GM18511 (cell line): ENCODE measurements at regions not wholly inside any gene's neighbourhood (a gene's known extent, or its start where the extent isn't known, plus 50 kb on each side); places are given as distances from the start of the nearest gene placed in this dataset.

Source experiments
- ATAC-seq: cut with Tn5 transposase; IDR thresholded peaks from one replicate; pipeline ENCODE4 v1.9.1; 2021; ENCODE audit warnings: mild to moderate bottlenecking, moderate library complexity; ENCODE audit not compliant: unreplicated experiment

- no peak for ATAC-seq
Measured at GRCh38 chr2:516944-517343, 160.3 kb downstream of the TMEM18 start.

- ATAC-seq: no peak
Measured at GRCh38 chr2:516131-516530, 161.1 kb downstream of the TMEM18 start.

- no peak for ATAC-seq
Measured at GRCh38 chr2:515441-516127, 161.6 kb downstream of the TMEM18 start.

- ATAC-seq: no peak
Measured at GRCh38 chr2:513981-514706, 163.1 kb downstream of the TMEM18 start.

- ATAC-seq: no peak
Measured at GRCh38 chr2:510839-511238, 166.4 kb downstream of the TMEM18 start.

- no peak for ATAC-seq
Measured at GRCh38 chr2:509888-510287, 167.3 kb downstream of the TMEM18 start.

GRCh38 chr2:508121-508520 lies 169.1 kb downstream of the TMEM18 start:
- ATAC-seq: no peak

- ATAC-seq: no peak
Measured at GRCh38 chr2:506866-507265, 170.3 kb downstream of the TMEM18 start.

- ATAC-seq: no peak
Measured at GRCh38 chr2:506451-506850, 170.8 kb downstream of the TMEM18 start.

- no peak for ATAC-seq
Measured at GRCh38 chr2:505941-506340, 171.3 kb downstream of the TMEM18 start.

- no peak for ATAC-seq
Measured at GRCh38 chr2:503288-503999, 173.8 kb downstream of the TMEM18 start.

- ATAC-seq: no peak
Measured at GRCh38 chr2:502831-503230, 174.4 kb downstream of the TMEM18 start.

- ATAC-seq: no peak
Measured at GRCh38 chr2:501667-502066, 175.5 kb downstream of the TMEM18 start.

- ATAC-seq: no peak
Measured at GRCh38 chr2:501130-501529, 176.1 kb downstream of the TMEM18 start.

- ATAC-seq: no peak
Measured at GRCh38 chr2:499726-500125, 177.5 kb downstream of the TMEM18 start.

- no peak for ATAC-seq
Measured at GRCh38 chr2:498493-499178, 178.6 kb downstream of the TMEM18 start.

- no peak for ATAC-seq
Measured at GRCh38 chr2:497770-498492, 179.3 kb downstream of the TMEM18 start.

GRCh38 chr2:496729-497128 lies 180.5 kb downstream of the TMEM18 start:
- no peak for ATAC-seq

GRCh38 chr2:495745-496275 lies 181.4 kb downstream of the TMEM18 start:
- no peak for ATAC-seq

GRCh38 chr2:494853-495252 lies 182.4 kb downstream of the TMEM18 start:
- ATAC-seq: no peak
